ENCODE measurements at regions not wholly inside any gene's neighbourhood (a gene's known extent, or its start where the extent isn't known, plus 50 kb on each side); places are given as distances from the start of the nearest gene placed in this dataset.
"Not testable (repeated sequence)": the region's sequence is repeated elsewhere in the genome, so short reads cannot be mapped to it uniquely, and the experiment has no call there.

DNA sequence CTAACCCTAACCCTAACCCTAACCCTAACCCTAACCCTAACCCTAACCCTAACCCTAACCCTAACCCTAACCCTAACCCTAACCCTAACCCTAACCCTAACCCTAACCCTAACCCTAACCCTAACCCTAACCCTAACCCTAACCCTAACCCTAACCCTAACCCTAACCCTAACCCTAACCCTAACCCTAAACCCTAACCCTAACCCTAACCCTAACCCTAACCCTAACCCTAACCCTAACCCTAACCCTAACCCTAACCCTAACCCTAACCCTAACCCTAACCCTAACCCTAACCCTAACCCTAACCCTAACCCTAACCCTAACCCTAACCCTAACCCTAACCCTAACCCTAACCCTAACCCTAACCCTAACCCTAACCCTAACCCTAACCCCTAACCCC is 80.6 kb upstream of the PLEKHG4B start:
- H3K4me2 ChIP-seq; ATAC-seq; H3K4me3 ChIP-seq; H3F3A ChIP-seq (replicated peaks; ENCODE audit: low read depth); H2AFZ ChIP-seq; H3K4me3 Mint-ChIP-seq; H3K36me3 Mint-ChIP-seq (ENCODE audit: low read depth); H3K27me3 ChIP-seq (ENCODE audit: insufficient read depth); H3K27me3 Mint-ChIP-seq (ENCODE audit: insufficient read depth, low read depth, poor library complexity); H3K4me1 Mint-ChIP-seq; H3K27ac Mint-ChIP-seq; H3K4me1 ChIP-seq (ENCODE audit: insufficient read depth); H3K27ac ChIP-seq (ENCODE audit: low read depth); H3K9me2 ChIP-seq (ENCODE audit: insufficient read depth); H3K36me3 ChIP-seq (ENCODE audit: insufficient read depth); H4K20me1 ChIP-seq (replicated peaks; ENCODE audit: insufficient read depth); DNase-seq (ENCODE audit: low spot score); H3K79me2 ChIP-seq (replicated peaks; ENCODE audit: insufficient read depth): not testable (repeated sequence)
- H3K9me3 Mint-ChIP-seq = peaks cover 16% of the 10 kb centered on the region

GRCh38 chr5:11898-12297 is 80.1 kb upstream of the PLEKHG4B start:
- Mint-ChIP-seq H3K27me3 (ENCODE audit: insufficient read depth, low read depth, poor library complexity) (peaks cover 3% of the 10 kb centered on the region), H3K4me1 (no peaks in the 10 kb centered on the region), H3K9me3 (peaks cover 16% of the 10 kb centered on the region), H3K36me3 (ENCODE audit: low read depth) (peaks cover 4% of the 10 kb centered on the region; the same call in 1 of the 3 replicates), H3K4me3 (no peak overlapping the region), H3K27ac (no peak overlapping the region)
- Histone ChIP-seq H2AFZ (no peak overlapping the region), H3K4me3 (no peak overlapping the region), H3K27ac (ENCODE audit: low read depth) (no peak overlapping the region), H3K9me2 (ENCODE audit: insufficient read depth) (no peaks in the 10 kb centered on the region), H3K79me2 (replicated peaks; ENCODE audit: insufficient read depth) (no peaks in the 10 kb centered on the region), H3K4me1 (ENCODE audit: insufficient read depth) (no peaks in the 10 kb centered on the region), H3K4me2 (no peak overlapping the region), H3K27me3 (ENCODE audit: insufficient read depth) (no peaks in the 10 kb centered on the region), H3F3A (replicated peaks; ENCODE audit: low read depth) (no peaks in the 10 kb centered on the region), H4K20me1 (replicated peaks; ENCODE audit: insufficient read depth) (no peaks in the 10 kb centered on the region), H3K36me3 (ENCODE audit: insufficient read depth) (no peaks in the 10 kb centered on the region)
- ATAC-seq (no peak), DNase-seq (ENCODE audit: low spot score) (no peak)
- no peak for TF ChIP-seq NANOG (IDR thresholded peaks at IDR 0.05; ENCODE audit: borderline replicate concordance)
- TF ChIP-seq, protein P1, sequence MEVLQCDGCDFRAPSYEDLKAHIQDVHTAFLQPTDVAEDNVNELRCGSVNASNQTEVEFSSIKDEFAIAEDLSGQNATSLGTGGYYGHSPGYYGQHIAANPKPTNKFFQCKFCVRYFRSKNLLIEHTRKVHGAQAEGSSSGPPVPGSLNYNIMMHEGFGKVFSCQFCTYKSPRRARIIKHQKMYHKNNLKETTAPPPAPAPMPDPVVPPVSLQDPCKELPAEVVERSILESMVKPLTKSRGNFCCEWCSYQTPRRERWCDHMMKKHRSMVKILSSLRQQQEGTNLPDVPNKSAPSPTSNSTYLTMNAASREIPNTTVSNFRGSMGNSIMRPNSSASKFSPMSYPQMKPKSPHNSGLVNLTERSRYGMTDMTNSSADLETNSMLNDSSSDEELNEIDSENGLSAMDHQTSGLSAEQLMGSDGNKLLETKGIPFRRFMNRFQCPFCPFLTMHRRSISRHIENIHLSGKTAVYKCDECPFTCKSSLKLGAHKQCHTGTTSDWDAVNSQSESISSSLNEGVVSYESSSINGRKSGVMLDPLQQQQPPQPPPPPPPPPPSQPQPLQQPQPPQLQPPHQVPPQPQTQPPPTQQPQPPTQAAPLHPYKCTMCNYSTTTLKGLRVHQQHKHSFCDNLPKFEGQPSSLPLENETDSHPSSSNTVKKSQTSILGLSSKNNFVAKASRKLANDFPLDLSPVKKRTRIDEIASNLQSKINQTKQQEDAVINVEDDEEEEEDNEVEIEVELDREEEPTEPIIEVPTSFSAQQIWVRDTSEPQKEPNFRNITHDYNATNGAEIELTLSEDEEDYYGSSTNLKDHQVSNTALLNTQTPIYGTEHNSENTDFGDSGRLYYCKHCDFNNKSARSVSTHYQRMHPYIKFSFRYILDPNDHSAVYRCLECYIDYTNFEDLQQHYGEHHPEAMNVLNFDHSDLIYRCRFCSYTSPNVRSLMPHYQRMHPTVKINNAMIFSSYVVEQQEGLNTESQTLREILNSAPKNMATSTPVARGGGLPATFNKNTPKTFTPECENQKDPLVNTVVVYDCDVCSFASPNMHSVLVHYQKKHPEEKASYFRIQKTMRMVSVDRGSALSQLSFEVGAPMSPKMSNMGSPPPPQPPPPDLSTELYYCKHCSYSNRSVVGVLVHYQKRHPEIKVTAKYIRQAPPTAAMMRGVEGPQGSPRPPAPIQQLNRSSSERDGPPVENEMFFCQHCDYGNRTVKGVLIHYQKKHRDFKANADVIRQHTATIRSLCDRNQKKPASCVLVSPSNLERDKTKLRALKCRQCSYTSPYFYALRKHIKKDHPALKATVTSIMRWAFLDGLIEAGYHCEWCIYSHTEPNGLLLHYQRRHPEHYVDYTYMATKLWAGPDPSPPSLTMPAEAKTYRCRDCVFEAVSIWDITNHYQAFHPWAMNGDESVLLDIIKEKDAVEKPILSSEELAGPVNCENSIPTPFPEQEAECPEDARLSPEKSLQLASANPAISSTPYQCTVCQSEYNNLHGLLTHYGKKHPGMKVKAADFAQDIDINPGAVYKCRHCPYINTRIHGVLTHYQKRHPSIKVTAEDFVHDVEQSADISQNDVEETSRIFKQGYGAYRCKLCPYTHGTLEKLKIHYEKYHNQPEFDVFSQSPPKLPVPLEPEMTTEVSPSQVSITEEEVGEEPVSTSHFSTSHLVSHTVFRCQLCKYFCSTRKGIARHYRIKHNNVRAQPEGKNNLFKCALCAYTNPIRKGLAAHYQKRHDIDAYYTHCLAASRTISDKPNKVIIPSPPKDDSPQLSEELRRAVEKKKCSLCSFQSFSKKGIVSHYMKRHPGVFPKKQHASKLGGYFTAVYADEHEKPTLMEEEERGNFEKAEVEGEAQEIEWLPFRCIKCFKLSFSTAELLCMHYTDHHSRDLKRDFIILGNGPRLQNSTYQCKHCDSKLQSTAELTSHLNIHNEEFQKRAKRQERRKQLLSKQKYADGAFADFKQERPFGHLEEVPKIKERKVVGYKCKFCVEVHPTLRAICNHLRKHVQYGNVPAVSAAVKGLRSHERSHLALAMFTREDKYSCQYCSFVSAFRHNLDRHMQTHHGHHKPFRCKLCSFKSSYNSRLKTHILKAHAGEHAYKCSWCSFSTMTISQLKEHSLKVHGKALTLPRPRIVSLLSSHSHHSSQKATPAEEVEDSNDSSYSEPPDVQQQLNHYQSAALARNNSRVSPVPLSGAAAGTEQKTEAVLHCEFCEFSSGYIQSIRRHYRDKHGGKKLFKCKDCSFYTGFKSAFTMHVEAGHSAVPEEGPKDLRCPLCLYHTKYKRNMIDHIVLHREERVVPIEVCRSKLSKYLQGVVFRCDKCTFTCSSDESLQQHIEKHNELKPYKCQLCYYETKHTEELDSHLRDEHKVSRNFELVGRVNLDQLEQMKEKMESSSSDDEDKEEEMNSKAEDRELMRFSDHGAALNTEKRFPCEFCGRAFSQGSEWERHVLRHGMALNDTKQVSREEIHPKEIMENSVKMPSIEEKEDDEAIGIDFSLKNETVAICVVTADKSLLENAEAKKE (CRISPR knock-in tag; IDR thresholded peaks at IDR 0.05) = no peak
- no peak for TF ChIP-seq STAT1 (IDR thresholded peaks at IDR 0.05; ENCODE audit: unreplicated experiment)
- no peak for TF ChIP-seq EZH2phosphoT487 (IDR thresholded peaks at IDR 0.05; ENCODE audit: unreplicated experiment)
- no peak for TF ChIP-seq ZNF114 (CRISPR knock-in tag; IDR thresholded peaks at IDR 0.05)
- TF ChIP-seq EZH2 (IDR thresholded peaks at IDR 0.05; ENCODE audit: low read depth, unreplicated experiment) = no peak
- no peak for TF ChIP-seq POLR2AphosphoS5 (IDR thresholded peaks at IDR 0.05; ENCODE audit: low read depth)
- TF ChIP-seq, protein P2, sequence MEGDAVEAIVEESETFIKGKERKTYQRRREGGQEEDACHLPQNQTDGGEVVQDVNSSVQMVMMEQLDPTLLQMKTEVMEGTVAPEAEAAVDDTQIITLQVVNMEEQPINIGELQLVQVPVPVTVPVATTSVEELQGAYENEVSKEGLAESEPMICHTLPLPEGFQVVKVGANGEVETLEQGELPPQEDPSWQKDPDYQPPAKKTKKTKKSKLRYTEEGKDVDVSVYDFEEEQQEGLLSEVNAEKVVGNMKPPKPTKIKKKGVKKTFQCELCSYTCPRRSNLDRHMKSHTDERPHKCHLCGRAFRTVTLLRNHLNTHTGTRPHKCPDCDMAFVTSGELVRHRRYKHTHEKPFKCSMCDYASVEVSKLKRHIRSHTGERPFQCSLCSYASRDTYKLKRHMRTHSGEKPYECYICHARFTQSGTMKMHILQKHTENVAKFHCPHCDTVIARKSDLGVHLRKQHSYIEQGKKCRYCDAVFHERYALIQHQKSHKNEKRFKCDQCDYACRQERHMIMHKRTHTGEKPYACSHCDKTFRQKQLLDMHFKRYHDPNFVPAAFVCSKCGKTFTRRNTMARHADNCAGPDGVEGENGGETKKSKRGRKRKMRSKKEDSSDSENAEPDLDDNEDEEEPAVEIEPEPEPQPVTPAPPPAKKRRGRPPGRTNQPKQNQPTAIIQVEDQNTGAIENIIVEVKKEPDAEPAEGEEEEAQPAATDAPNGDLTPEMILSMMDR (conservative IDR thresholded peaks at IDR 0.05; ENCODE audit: low read depth in 2 of 2) = no peak
- no peak for TF ChIP-seq CREB1 (CRISPR knock-in tag; IDR thresholded peaks at IDR 0.05; ENCODE audit: low read depth)
- no peak for TF ChIP-seq ZNF331 (CRISPR knock-in tag; IDR thresholded peaks at IDR 0.05; ENCODE audit: low read depth)
- no peak for TF ChIP-seq JUNB (IDR thresholded peaks at IDR 0.05; ENCODE audit: unreplicated experiment)
